RWPE1 (cell line): ENCODE measurements at regions not wholly inside any gene's neighbourhood (a gene's known extent, or its start where the extent isn't known, plus 50 kb on each side); places are given as distances from the start of the nearest gene placed in this dataset.
A peak's percentile ranks its signal among the peaks of the same experiment; 100 is the strongest.

Experiments
- CTCF ChIA-PET: fragments of 350-600 bp; sonication (Branson Sonifier 250); formaldehyde crosslinking; extraction: SDS; loops from one replicate; lab custom pipeline; 2021; lab: Yijun Ruan, JAX
- POLR2A ChIA-PET: fragments of 400-600 bp; formaldehyde crosslinking; extraction: SDS; loops from one replicate; lab custom pipeline; 2020; ENCODE audit warnings: antibody characterized with exemption; ENCODE audit not compliant: low non-redundant PET; lab: Yijun Ruan, JAX
- DNase-seq: peaks from one replicate; pipeline ENCODE4 v3.0.0; 2012; ENCODE audit warnings: low spot score
- H3K27ac ChIP-seq: fragments of 450-650 bp; 2 replicates; pipeline ENCODE4 v1.5.1; 2017
- TF ChIP-seq, protein P1 (sequence below): fragments of 450-650 bp; conservative IDR thresholded peaks from 2 replicates; pipeline ENCODE4 v1.5.1; 2017; ENCODE audit warnings: low read depth, mild to moderate bottlenecking

DNA sequence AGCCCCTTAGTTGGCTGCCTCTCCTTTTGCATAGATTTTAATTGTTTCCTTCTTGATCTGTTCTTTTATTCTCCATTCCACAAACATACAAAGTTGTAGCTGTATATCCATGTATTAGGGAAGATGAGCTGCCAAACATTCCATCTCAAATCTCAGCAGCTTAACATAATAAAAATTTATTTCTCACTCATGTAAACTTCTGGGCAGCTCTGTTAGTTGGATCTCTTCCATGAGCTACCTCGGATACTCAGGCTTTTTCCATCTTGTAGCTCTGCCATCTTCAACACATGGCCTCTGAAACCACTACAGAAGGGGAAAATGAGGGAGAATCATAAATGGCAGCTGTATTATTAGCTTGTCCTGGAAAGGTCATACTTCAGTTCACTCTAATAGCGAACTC, 149.4 kb upstream of the BMP2 start:
- TF ChIP-seq, protein P1, sequence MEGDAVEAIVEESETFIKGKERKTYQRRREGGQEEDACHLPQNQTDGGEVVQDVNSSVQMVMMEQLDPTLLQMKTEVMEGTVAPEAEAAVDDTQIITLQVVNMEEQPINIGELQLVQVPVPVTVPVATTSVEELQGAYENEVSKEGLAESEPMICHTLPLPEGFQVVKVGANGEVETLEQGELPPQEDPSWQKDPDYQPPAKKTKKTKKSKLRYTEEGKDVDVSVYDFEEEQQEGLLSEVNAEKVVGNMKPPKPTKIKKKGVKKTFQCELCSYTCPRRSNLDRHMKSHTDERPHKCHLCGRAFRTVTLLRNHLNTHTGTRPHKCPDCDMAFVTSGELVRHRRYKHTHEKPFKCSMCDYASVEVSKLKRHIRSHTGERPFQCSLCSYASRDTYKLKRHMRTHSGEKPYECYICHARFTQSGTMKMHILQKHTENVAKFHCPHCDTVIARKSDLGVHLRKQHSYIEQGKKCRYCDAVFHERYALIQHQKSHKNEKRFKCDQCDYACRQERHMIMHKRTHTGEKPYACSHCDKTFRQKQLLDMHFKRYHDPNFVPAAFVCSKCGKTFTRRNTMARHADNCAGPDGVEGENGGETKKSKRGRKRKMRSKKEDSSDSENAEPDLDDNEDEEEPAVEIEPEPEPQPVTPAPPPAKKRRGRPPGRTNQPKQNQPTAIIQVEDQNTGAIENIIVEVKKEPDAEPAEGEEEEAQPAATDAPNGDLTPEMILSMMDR = no peak
- H3K27ac ChIP-seq = no peak overlapping the region
- POLR2A ChIA-PET = no interaction called here
- DNase-seq = no peak
- CTCF ChIA-PET = interaction anchor here (0.6 to 1.2 kb wide), 2 partner anchors 35 to 1436 kb away, joined by 3 read pairs; no protein-coding TSS in a partner anchor

DNA sequence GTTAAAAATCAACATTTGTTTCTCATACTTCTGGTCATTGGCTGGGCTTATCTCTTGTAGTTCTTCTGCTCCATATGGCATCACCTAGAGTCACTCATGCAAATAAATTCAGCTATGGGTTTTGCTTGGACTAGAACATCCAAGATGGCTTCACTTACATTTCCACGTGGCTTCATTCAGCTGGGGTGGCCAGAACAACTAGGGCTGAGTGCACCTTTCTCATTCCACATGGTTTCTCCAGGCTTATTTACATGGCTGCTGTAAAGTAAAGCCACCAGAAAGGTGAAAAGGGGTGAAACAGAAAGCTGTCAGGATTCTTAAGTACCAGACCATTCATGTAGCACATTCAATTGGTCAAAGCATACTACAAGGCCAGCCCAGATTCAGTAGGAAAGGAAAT, 151.1 kb upstream of the BMP2 start:
- DNase-seq = no peak
- no peak overlapping the region for H3K27ac ChIP-seq
- CTCF ChIA-PET = no interaction called here
- POLR2A ChIA-PET = no interaction called here
- TF ChIP-seq, protein P1 = no peak

DNA sequence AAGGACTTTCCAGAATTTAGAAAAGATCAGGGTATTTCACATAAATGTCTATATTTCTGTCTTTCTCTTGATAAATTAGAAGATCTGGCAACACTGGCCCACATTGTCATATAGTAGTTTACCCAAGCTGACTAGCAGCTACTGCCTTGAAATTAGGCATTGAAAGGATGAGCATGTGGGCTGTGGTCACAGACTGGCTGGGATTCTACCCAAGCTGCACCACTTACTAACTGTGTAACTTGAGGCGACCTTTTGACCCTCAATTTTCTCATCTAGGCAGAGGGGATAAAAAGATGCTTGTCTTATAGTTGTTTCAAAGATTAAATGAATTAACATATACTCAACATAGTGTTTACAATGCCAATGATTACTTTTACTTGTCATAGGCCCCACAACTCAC, 152.7 kb upstream of the BMP2 start:
- POLR2A ChIA-PET = no interaction called here
- CTCF ChIA-PET = no interaction called here

DNA sequence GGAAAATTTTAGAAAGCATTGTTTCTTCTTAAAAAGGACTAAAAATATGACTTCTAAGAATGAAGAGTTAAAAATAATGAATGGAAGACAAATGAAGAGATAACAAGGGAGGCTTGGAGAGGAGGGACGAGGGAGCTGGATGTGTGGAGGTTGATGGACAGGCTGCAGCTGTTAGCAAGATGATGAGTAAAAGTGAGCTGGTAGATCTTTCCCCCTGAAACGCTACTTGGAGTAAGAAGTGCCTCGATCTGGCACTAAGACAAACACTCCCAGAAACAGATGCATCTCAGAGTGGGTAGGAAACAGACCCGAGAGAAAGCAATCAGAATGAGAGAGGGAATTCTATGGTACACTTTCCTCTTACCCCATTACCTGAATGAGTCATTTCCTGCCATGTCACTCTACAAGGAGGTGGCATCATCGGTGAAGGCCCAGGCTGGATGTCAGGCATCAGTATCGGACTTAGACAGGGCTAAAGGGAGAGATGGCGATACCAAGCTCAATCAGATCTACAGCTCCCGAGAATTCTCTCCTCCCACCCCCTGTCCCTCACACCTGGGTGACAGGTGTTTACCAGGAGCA, 154.1 kb upstream of the BMP2 start:
- no peak overlapping the region for H3K27ac ChIP-seq
- CTCF ChIA-PET = no interaction called here
- TF ChIP-seq, protein P1 = no peak
- DNase-seq = peak; percentile 52
- POLR2A ChIA-PET = no interaction called here

More for the DNA sequence above, 152.7 kb upstream of the BMP2 start:
- no peak overlapping the region for H3K27ac ChIP-seq
- TF ChIP-seq, protein P1 = no peak
- no peak for DNase-seq

DNA sequence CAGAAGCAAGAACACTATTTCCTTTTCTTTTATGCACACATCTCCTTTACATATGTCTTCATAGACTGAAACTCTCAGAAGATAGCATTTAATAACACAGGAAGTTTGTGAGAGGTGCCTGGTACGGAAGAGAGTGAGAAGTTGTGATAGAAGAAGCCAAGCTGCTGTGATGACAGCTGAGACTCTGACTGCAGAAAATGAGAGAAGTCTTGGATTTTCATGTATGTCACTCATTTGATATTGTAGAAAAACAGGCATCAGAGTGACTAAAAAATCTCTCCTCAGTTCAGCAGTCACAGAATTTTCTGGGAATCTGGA, 154.9 kb upstream of the BMP2 start:
- POLR2A ChIA-PET = no interaction called here
- no peak for DNase-seq
- TF ChIP-seq, protein P1 = no peak
- no peak overlapping the region for H3K27ac ChIP-seq
- CTCF ChIA-PET = interaction anchor here (0.6 kb wide), 1 partner anchor 93 kb away, joined by 3 read pairs; no protein-coding TSS in a partner anchor

DNA sequence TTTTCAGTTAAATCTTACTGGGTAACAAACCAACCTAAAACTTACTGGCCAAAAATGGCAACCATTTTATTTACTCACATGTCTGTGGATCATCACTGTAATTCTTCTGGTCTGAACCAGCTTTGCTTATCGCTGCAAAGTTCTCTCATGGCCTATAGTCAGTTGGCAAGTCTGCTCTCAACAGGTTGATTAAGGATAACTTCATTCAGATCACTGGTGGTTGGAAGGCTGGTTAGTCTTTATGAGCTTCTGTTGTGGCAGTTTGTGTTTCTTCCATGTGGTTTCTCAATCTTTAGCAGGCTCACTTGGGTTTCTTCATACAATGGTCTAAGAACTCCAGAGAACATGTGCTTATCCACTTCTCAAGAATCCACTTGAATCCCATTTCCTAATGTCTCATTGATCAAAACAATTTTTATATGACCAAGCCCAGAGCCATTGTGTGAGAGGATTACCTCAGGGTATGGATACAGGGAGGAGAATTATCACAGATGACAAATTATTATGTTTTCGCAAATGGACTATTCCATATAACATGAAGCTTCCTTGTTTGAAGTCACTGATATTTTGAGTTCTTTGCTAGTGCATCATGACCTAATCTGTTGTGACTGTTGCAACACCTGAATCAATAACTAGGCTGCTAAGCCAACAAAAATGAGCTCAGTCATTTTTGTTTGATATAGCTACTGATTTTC, 155.4 kb upstream of the BMP2 start:
- CTCF ChIA-PET = interaction anchor here (0.6 kb wide), 1 partner anchor 93 kb away, joined by 3 read pairs; no protein-coding TSS in a partner anchor
- TF ChIP-seq, protein P1 = no peak
- no peak overlapping the region for H3K27ac ChIP-seq
- DNase-seq = no peak
- POLR2A ChIA-PET = no interaction called here
